ENCODE measurements at regions not wholly inside any gene's neighbourhood (a gene's known extent, or its start where the extent isn't known, plus 50 kb on each side); places are given as distances from the start of the nearest gene placed in this dataset.

GRCh38 chr4:173685831-173686210 lies 155.8 kb upstream of the HAND2 start:
- TF ChIP-seq, protein P1, sequence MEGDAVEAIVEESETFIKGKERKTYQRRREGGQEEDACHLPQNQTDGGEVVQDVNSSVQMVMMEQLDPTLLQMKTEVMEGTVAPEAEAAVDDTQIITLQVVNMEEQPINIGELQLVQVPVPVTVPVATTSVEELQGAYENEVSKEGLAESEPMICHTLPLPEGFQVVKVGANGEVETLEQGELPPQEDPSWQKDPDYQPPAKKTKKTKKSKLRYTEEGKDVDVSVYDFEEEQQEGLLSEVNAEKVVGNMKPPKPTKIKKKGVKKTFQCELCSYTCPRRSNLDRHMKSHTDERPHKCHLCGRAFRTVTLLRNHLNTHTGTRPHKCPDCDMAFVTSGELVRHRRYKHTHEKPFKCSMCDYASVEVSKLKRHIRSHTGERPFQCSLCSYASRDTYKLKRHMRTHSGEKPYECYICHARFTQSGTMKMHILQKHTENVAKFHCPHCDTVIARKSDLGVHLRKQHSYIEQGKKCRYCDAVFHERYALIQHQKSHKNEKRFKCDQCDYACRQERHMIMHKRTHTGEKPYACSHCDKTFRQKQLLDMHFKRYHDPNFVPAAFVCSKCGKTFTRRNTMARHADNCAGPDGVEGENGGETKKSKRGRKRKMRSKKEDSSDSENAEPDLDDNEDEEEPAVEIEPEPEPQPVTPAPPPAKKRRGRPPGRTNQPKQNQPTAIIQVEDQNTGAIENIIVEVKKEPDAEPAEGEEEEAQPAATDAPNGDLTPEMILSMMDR (IDR thresholded peaks at IDR 0.05): no peak
- TF ChIP-seq POLR2AphosphoS5 (IDR thresholded peaks at IDR 0.05): no peak
